ENCODE measurements at regions not wholly inside any gene's neighbourhood (a gene's known extent, or its start where the extent isn't known, plus 50 kb on each side); places are given as distances from the start of the nearest gene placed in this dataset.
A peak's percentile ranks its signal among the peaks of the same experiment; 100 is the strongest.

GRCh38 chr4:85274955-85275354 lies 200.0 kb upstream of the ARHGAP24 start:
- DNase-seq, result no peak

- DNase-seq, result no peak
Measured at GRCh38 chr4:85280963-85281362, 194.0 kb upstream of the ARHGAP24 start.

- no peak for DNase-seq
Measured at GRCh38 chr4:85291226-85291625, 183.7 kb upstream of the ARHGAP24 start.

GRCh38 chr4:85298037-85298436 lies 176.9 kb upstream of the ARHGAP24 start:
- DNase-seq, result no peak

GRCh38 chr4:85302193-85302736 lies 172.7 kb upstream of the ARHGAP24 start:
- no peak for DNase-seq

- no peak for DNase-seq
Measured at GRCh38 chr4:85302756-85303155, 172.2 kb upstream of the ARHGAP24 start.

- DNase-seq, result no peak
Measured at GRCh38 chr4:85318415-85318814, 156.5 kb upstream of the ARHGAP24 start.

- DNase-seq, result no peak
Measured at GRCh38 chr4:85358831-85359230, 116.1 kb upstream of the ARHGAP24 start.

GRCh38 chr4:85362550-85362949 lies 112.4 kb upstream of the ARHGAP24 start:
- no peak for DNase-seq

- no peak for DNase-seq
Measured at GRCh38 chr4:85367815-85368214, 107.1 kb upstream of the ARHGAP24 start.

GRCh38 chr4:85368240-85368639 lies 106.7 kb upstream of the ARHGAP24 start:
- no peak for DNase-seq

- no peak for DNase-seq
Measured at GRCh38 chr4:85368932-85369331, 106.0 kb upstream of the ARHGAP24 start.

- no peak for DNase-seq
Measured at GRCh38 chr4:85369703-85370380, 105.1 kb upstream of the ARHGAP24 start.

GRCh38 chr4:85370400-85371032 lies 104.4 kb upstream of the ARHGAP24 start:
- no peak for DNase-seq

- DNase-seq, result no peak
Measured at GRCh38 chr4:85372966-85373365, 102.0 kb upstream of the ARHGAP24 start.

- no peak for DNase-seq
Measured at GRCh38 chr4:85376285-85376684, 98.7 kb upstream of the ARHGAP24 start.

GRCh38 chr4:85381968-85382367 lies 93.0 kb upstream of the ARHGAP24 start:
- DNase-seq, result no peak

- DNase-seq, result peak; percentile 44
Measured at GRCh38 chr4:85391071-85391470, 83.9 kb upstream of the ARHGAP24 start.

GRCh38 chr4:85391589-85392410 lies 83.2 kb upstream of the ARHGAP24 start:
- no peak for DNase-seq

- no peak for DNase-seq
Measured at GRCh38 chr4:85393201-85393600, 81.7 kb upstream of the ARHGAP24 start.

GRCh38 chr4:85398276-85398675 lies 76.7 kb upstream of the ARHGAP24 start:
- no peak for DNase-seq

- no peak for DNase-seq
Measured at GRCh38 chr4:85399270-85399669, 75.7 kb upstream of the ARHGAP24 start.

GRCh38 chr4:85402371-85402770 lies 72.6 kb upstream of the ARHGAP24 start:
- DNase-seq, result no peak

- no peak for DNase-seq
Measured at GRCh38 chr4:85406185-85406584, 68.8 kb upstream of the ARHGAP24 start.

Measured in NCI-H1694 (cell line).